Neural progenitor cell (in vitro differentiated cells): ENCODE measurements at regions not wholly inside any gene's neighbourhood (a gene's known extent, or its start where the extent isn't known, plus 50 kb on each side); places are given as distances from the start of the nearest gene placed in this dataset.
A peak's percentile ranks its signal among the peaks of the same experiment; 100 is the strongest.

Source experiments
- DNase-seq: peaks from one replicate; pipeline ENCODE4 v3.0.0-alpha.2; 2016; ENCODE audit warnings: low spot score
- H2AFZ ChIP-seq: fragments of 200-600 bp; sonication (generic); replicated peaks from 2 replicates; pipeline ENCODE4 v1.6.1; 2016; ENCODE audit warnings: antibody characterized with exemption
- H3F3A ChIP-seq: fragments of 200-600 bp; sonication (generic); 2 replicates; pipeline ENCODE4 v1.6.1; 2016; ENCODE audit warnings: antibody characterized with exemption, low read depth
- H3K27ac ChIP-seq: fragments of 200-600 bp; sonication (generic); 2 replicates; pipeline ENCODE4 v1.5.1; 2016; ENCODE audit warnings: mild to moderate bottlenecking
- H3K27me3 ChIP-seq: fragments of 200-600 bp; sonication (generic); 2 replicates; pipeline ENCODE4 v1.6.1; 2016; ENCODE audit warnings: mild to moderate bottlenecking, moderate library complexity
- H3K36me3 ChIP-seq: fragments of 200-600 bp; sonication (generic); 2 replicates; pipeline ENCODE4 v1.5.1; 2016
- H3K4me1 ChIP-seq: fragments of 200-600 bp; sonication (generic); 2 replicates; pipeline ENCODE4 v1.6.1; 2016; ENCODE audit warnings: mixed run types
- H3K4me2 ChIP-seq: fragments of 200-600 bp; sonication (generic); 2 replicates; pipeline ENCODE4 v1.6.1; 2016
- H3K4me3 ChIP-seq: fragments of 200-600 bp; sonication (generic); 2 replicates; pipeline ENCODE4 v1.5.1; 2016
- H3K79me2 ChIP-seq: fragments of 200-600 bp; sonication (generic); 2 replicates; pipeline ENCODE4 v1.6.1; 2016; ENCODE audit warnings: low read depth
- H3K9ac ChIP-seq: fragments of 200-600 bp; sonication (generic); 2 replicates; pipeline ENCODE4 v1.6.1; 2016
- H3K9me3 ChIP-seq: fragments of 200-600 bp; sonication (generic); 2 replicates; pipeline ENCODE4 v1.5.1; 2016; ENCODE audit warnings: low read depth
- H4K20me1 ChIP-seq: fragments of 200-600 bp; sonication (generic); 2 replicates; pipeline ENCODE4 v1.6.1; 2016; ENCODE audit warnings: low read depth
- H3K27ac Mint-ChIP-seq: 3 replicates; pipeline ENCODE4 v1.8.0; 2021; ENCODE audit warnings: mixed read lengths
- H3K27me3 Mint-ChIP-seq: 2 replicates; pipeline ENCODE4 v1.8.0; 2022; ENCODE audit warnings: low read depth, mild to moderate bottlenecking, inconsistent platforms, moderate library complexity, mixed read lengths; ENCODE audit not compliant: insufficient read depth
- H3K36me3 Mint-ChIP-seq: 3 replicates; pipeline ENCODE4 v1.8.0; 2021; ENCODE audit warnings: mixed read lengths
- H3K4me1 Mint-ChIP-seq: 3 replicates; pipeline ENCODE4 v1.8.0; 2021; ENCODE audit warnings: mixed read lengths
- H3K4me3 Mint-ChIP-seq: 3 replicates; pipeline ENCODE4 v1.8.0; 2021; ENCODE audit warnings: mild to moderate bottlenecking, moderate library complexity, mixed read lengths
- H3K9me3 Mint-ChIP-seq: 3 replicates; pipeline ENCODE4 v1.8.0; 2020; ENCODE audit warnings: mixed read lengths
- CTCF ChIP-seq: fragments of 200-600 bp; sonication (generic); IDR thresholded peaks from 2 replicates; pipeline ENCODE4 v1.5.1; 2017; ENCODE audit warnings: antibody characterized with exemption, mild to moderate bottlenecking
- EZH2 ChIP-seq: fragments of 200-600 bp; sonication (generic); IDR thresholded peaks from 2 replicates; pipeline ENCODE4 v1.6.1; 2017; ENCODE audit warnings: antibody characterized with exemption, mild to moderate bottlenecking, moderate library complexity
- EZH2phosphoT487 ChIP-seq: fragments of 200-600 bp; sonication (generic); IDR thresholded peaks from 2 replicates; pipeline ENCODE4 v1.6.1; 2017; ENCODE audit warnings: antibody characterized with exemption

GRCh38 chr5:158492136-158492535 lies 607.6 kb downstream of the EBF1 start:
- no peak overlapping the region for H3K27ac Mint-ChIP-seq
- TF ChIP-seq CTCF (no peak), EZH2 (no peak), EZH2phosphoT487 (no peak)
- H3K27me3 ChIP-seq = no peaks in the 10 kb centered on the region
- H3K4me2 ChIP-seq = no peak overlapping the region
- no peak overlapping the region for H2AFZ ChIP-seq
- H3K36me3 ChIP-seq = no peaks in the 10 kb centered on the region
- no peaks in the 10 kb centered on the region for H3K9me3 Mint-ChIP-seq
- no peaks in the 10 kb centered on the region for H3K9me3 ChIP-seq
- DNase-seq = no peak
- no peaks in the 10 kb centered on the region for H3K36me3 Mint-ChIP-seq
- H3K4me1 Mint-ChIP-seq = peaks cover 6% of the 10 kb centered on the region
- H3K9ac ChIP-seq = no peak overlapping the region
- H3K27me3 Mint-ChIP-seq = peaks cover 3% of the 10 kb centered on the region
- H4K20me1 ChIP-seq = no peaks in the 10 kb centered on the region
- H3K4me1 ChIP-seq = peaks cover 7% of the 10 kb centered on the region
- H3K4me3 Mint-ChIP-seq = no peak overlapping the region
- H3K4me3 ChIP-seq = no peak overlapping the region
- peaks cover 2% of the 10 kb centered on the region for H3F3A ChIP-seq
- no peak overlapping the region for H3K27ac ChIP-seq
- no peaks in the 10 kb centered on the region for H3K79me2 ChIP-seq

GRCh38 chr5:158487664-158488063 lies 612.1 kb downstream of the EBF1 start:
- DNase-seq = no peak
- H3K4me1 ChIP-seq = peaks cover 28% of the 10 kb centered on the region
- TF ChIP-seq EZH2phosphoT487 = no peak
- no peak for TF ChIP-seq EZH2
- no peak for TF ChIP-seq CTCF

GRCh38 chr5:158487156-158487555 lies 612.6 kb downstream of the EBF1 start:
- H3K4me2 ChIP-seq = no peak overlapping the region
- H4K20me1 ChIP-seq = no peaks in the 10 kb centered on the region
- Mint-ChIP-seq H3K9me3 (peaks cover 2% of the 10 kb centered on the region), H3K4me3 (no peak overlapping the region), H3K4me1 (peaks cover 29% of the 10 kb centered on the region), H3K27me3 (peaks cover 3% of the 10 kb centered on the region), H3K36me3 (peaks cover 1% of the 10 kb centered on the region), H3K27ac (no peak overlapping the region)
- TF ChIP-seq EZH2phosphoT487 (no peak), CTCF (no peak), EZH2 (no peak)
- H3F3A ChIP-seq = peaks cover 7% of the 10 kb centered on the region
- no peak overlapping the region for H2AFZ ChIP-seq
- H3K9ac ChIP-seq = no peak overlapping the region
- H3K27ac ChIP-seq = no peak overlapping the region
- H3K27me3 ChIP-seq = no peaks in the 10 kb centered on the region
- no peaks in the 10 kb centered on the region for H3K9me3 ChIP-seq
- no peak overlapping the region for H3K4me3 ChIP-seq
- H3K79me2 ChIP-seq = no peaks in the 10 kb centered on the region
- no peaks in the 10 kb centered on the region for H3K36me3 ChIP-seq
- H3K4me1 ChIP-seq = peaks cover 28% of the 10 kb centered on the region
- peak; percentile 20 for DNase-seq

More at GRCh38 chr5:158487664-158488063, 612.1 kb downstream of the EBF1 start:
- Histone ChIP-seq H3K9ac (no peak overlapping the region), H3K4me3 (no peak overlapping the region), H3K79me2 (no peaks in the 10 kb centered on the region), H3K27me3 (no peaks in the 10 kb centered on the region), H3K4me2 (no peak overlapping the region), H3K9me3 (no peaks in the 10 kb centered on the region), H2AFZ (no peak overlapping the region), H4K20me1 (no peaks in the 10 kb centered on the region), H3K36me3 (no peaks in the 10 kb centered on the region), H3K27ac (no peak overlapping the region), H3F3A (peaks cover 7% of the 10 kb centered on the region)
- H3K27ac Mint-ChIP-seq = no peak overlapping the region
- peaks cover 1% of the 10 kb centered on the region for H3K36me3 Mint-ChIP-seq
- no peak overlapping the region for H3K4me3 Mint-ChIP-seq
- peaks cover 2% of the 10 kb centered on the region for H3K9me3 Mint-ChIP-seq
- H3K4me1 Mint-ChIP-seq = peaks cover 29% of the 10 kb centered on the region
- peaks cover 3% of the 10 kb centered on the region for H3K27me3 Mint-ChIP-seq
